ENCODE measurements at regions not wholly inside any gene's neighbourhood (a gene's known extent, or its start where the extent isn't known, plus 50 kb on each side); places are given as distances from the start of the nearest gene placed in this dataset.
"Not testable (repeated sequence)": the region's sequence is repeated elsewhere in the genome, so short reads cannot be mapped to it uniquely, and the experiment has no call there.

- no peak for DNase-seq
Observed at GRCh38 chr5:56685503-56686217, 129.7 kb upstream of the MAP3K1 start.

DNA sequence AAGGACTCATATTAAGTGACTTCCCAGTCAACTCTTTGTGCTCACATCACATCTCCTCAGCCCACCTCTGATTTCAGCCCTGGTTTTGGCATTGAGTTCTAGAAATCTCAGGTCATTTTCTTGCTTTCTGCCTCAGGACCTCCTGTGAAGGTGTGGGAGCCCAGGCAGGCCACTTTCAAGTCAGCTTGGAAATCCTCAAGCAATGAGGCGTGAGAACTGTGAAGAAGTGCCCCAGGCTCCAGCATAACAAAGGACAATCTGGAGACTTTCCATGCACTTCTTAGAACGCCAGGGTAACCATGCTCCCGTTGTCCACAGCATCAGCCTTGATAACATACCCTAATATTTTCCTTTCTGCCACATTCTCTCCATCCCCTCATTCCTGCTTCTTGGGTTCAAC is 131.2 kb upstream of the MAP3K1 start:
- DNase-seq: no peak

- no peak for DNase-seq
Observed at GRCh38 chr5:56683733-56684132, 131.6 kb upstream of the MAP3K1 start.

DNA sequence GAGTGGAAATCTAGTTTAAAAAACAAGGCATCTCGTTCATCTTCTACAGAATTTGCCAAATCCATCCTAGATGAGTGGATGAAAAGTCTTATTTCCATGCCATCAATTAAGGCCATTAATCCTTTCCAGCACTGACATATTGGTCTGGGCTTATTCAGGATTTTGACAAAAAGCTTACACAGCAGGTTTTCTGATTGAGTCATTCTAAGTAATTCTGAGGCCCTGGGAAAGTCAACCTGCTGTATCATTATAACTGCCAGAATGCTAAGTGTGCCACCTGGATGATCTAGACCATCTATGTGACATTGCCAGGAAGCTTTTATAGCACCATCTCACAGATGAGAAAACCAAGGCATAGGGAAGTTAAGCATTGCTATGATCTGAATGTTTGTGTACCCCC is 132.1 kb upstream of the MAP3K1 start:
- no peak for DNase-seq

DNA sequence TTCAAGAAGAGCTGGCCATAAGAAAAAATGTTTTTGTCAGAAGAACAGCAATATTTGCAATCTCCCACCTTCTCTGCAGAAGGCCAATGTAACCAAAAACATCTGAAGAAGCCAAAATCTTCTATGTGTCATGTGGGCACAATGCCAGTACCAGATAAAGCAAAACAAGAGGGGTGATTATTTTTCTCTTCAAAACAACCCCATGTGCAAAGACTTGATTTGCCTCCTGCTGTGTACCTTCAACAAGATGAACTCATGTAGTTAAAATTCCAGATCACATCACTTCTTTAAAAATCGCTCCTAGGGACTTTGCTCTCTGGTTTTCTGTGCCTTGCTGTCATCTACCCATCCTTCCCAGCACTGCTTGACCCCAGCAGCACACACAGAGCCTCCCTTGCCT is 134.0 kb upstream of the MAP3K1 start:
- DNase-seq: no peak

DNA sequence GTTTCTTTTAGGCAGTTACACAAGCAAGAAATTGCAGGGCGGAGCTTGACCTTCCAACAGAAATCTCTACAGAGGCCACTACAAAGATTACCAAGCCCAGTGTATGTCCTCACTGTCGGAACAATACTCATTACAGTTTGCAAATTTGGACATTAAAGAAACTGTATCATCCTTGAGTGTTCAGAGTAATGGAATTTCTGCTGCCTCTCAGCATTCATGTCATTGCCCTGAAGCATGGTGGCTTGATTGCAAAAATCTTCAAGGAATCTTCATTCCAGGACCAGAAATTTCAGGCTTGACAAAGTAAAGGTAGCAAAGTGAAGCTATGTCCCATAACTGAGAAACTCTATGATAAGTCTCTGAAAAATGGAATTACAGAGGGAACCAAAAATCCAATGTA is 134.6 kb upstream of the MAP3K1 start:
- no peak for DNase-seq

- no peak for DNase-seq
Observed at GRCh38 chr5:56677690-56678305, 137.6 kb upstream of the MAP3K1 start.

GRCh38 chr5:56676091-56676768 is 139.1 kb upstream of the MAP3K1 start:
- no peak for DNase-seq

- no peak for DNase-seq
Observed at GRCh38 chr5:56674441-56674840, 140.9 kb upstream of the MAP3K1 start.

DNA sequence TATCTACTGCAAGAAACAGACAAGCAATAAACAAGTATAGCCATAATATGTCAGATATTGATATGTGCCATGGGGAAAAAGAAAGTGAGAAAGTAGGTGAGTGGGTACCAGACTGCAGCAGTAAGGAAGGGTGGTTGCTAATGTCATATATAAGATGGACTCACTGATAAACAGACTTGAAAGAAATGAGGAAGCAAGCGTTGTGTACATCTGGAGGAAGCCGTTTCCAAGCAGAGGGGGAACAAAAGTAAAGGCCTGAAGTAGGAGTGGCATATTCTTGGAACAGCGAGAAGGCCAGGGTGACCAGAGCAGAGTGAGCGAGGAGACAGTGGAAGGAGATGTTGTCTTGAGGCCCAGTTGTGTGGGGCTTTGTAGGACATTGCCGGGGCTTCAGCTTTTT is 142.2 kb upstream of the MAP3K1 start:
- no peak for DNase-seq

GRCh38 chr5:56671571-56671970 is 143.8 kb upstream of the MAP3K1 start:
- DNase-seq: no peak

- DNase-seq: no peak
Observed at GRCh38 chr5:56670916-56671315, 144.4 kb upstream of the MAP3K1 start.

DNA sequence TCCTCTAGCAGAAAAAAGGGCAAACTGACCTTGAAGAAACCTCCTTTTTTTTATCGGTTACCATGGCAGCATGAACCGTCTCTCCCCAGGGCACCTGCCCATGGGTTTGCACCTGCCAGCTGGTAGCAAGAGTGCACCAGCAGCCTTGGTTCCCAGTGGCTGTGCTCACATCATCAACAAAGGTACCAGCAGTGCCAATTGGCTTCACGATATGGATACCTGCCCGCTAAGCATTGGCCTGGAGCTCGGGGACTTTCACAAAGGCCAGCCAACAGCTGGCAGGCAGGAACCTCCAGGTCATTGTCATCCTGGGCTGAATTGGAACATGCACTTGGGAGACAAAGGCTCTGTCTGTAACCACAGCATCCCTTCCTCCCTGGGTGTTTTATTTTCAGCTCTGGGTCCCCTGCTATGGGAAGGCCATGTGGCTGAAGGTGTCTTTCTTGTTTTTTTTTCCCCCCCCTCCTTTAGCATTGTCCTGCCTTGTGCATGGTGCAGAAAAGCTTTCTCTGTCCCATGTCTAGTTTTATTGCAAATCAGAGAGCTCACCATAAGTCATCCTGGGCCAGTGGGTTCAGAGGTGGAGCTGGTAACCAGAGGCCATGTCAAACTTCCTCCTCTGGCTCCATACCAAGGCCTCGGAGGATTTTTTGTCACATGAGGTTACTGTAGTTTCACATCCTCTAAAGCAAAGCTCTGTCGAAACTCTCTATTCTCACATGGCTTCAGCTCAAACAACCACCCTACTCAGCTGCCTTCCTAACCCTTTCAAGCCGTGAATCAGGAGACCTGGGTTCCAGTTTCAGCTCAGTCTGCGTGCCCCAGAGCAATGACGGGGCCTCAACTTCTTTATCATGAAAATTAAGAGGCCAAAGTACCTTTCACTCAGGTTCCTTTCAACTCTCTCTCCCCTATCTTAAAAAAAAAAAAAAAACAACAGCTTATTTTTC is 145.5 kb upstream of the MAP3K1 start:
- no peak for DNase-seq

DNA sequence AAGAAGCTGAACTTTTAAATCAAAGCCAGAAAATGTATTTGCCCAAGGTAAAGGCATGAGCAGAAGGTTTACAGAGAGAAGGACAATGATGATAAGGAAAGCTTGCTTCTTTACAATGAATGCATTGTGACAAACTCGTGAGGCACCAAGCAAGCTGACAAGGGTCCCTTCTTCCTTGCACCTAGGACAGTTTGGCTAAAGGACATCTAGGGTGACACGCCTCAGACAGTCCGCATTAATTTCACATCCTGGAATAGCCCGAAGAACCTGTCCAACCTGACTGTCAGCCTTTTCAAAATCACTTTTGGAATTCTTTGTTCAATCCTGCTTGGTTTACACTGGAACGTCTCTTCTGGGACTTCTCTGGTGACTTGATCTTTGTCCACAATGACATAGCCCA is 146.4 kb upstream of the MAP3K1 start:
- no peak for DNase-seq

- no peak for DNase-seq
Observed at GRCh38 chr5:56667692-56668091, 147.7 kb upstream of the MAP3K1 start.

DNA sequence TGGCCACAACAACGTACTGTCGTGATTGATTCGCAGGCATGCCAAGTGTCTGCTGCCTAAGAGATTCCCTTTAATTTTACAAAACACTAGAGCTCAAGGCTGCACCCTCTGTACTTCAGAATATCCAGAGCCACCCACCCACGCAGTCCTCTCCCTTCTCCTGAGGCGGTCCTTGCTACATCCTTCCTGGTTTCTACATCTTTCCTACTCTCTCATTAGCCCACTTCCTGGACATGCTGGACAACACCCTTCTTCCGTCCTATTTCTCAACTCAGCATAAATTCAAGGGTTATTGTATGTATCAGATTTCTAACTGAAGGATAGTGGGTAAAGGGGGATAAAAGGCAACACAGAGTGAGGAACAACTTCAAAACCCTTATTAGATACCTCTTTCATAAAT is 148.4 kb upstream of the MAP3K1 start:
- no peak for DNase-seq

DNA sequence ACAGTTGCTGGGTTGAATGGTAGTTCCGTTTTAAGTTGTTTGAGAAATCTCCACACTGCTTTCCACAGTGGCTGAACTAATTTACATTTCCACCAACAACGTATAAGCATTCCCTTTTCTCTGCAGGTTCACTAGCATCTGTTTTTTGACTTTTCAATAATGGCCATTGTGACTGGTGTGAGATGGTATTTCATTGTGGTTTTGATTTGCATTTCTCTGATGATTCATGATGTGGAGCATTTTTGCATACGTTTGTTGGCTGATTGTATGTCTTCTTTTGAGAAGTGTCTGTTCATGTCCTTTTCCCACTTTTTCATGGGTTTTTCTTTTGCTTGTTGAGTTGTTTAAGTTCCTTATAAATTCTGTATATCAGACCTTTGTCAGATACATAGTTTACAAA is 150.2 kb upstream of the MAP3K1 start:
- not testable (repeated sequence) for DNase-seq

DNA sequence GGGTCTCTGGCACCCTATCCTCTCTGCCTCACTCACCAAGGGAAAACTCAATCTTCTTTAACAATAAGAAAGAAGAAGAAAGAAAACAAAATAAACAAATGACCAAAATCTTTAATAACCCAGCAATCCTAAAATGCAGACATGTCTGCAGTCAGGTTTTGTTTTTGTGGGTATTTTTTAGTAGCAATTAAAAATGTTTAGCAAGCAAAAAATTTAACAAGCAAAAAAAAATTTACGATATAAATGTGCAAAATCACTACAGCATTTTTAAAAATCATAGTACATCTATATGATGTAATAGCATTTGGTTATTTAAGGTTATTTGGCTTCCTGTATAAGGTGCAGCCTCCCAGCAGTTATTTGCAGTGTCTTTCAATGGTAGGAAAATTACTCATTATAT is 151.3 kb upstream of the MAP3K1 start:
- no peak for DNase-seq

DNA sequence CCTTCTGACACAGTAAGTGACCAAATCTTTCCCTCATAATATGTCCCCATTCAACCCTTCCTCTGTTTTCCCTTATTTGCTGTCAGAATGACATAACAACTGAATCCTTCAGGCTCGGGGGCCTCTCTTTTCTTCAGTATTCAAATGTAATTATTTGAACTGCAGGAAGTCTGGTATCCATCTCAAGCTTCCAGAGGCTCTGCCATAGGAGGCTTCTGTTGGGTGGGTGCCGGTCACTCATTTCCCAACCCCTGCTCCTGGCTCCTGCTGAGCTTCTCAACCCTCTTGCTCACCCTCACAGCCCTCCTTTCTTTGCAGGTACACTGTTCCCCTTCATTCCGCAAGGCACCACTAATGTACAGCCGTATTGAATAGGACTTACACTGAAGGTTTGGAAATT is 151.8 kb upstream of the MAP3K1 start:
- no peak for DNase-seq

DNA sequence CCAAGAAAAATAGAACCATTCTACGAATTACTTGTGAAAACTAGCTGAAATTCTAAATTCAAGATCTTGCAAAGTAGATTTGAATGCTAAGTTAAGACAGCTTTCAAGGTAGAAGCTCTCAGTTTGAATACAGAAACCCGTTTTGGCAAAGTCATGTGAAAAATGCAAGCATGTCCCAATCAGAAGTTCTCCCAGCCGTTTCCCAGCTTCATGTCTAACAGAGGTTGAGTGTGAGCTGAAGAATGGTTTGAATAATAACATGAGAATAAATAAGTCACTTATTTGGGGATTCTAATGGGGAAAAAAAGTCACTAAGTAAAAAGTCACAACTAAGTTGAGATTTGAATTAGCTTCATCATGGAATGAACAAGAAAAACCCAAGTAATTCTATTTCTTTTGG is 152.5 kb upstream of the MAP3K1 start:
- no peak for DNase-seq

- DNase-seq: no peak
Observed at GRCh38 chr5:56659971-56660370, 155.4 kb upstream of the MAP3K1 start.

DNA sequence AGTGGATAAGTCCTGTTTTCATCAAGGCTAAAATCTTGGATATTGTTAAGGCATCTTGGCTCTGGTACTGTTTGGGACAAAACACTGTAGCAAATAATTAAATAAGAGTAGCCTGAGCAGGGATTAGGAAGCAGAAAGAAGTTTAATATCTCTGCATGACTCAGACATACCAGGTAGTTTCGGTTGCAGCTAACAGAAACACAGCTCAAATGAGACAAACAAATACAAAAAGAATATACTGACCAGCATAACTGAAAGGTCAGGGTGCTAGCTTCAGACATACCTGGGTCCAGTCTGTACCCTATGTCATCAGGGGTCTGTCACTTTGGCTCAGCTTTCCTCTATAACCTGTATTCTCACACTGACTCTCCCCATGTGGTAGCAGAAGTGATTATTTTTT is 156.4 kb upstream of the MAP3K1 start:
- no peak for DNase-seq
